ENCODE measurements at regions not wholly inside any gene's neighbourhood (a gene's known extent, or its start where the extent isn't known, plus 50 kb on each side); places are given as distances from the start of the nearest gene placed in this dataset.

DNA sequence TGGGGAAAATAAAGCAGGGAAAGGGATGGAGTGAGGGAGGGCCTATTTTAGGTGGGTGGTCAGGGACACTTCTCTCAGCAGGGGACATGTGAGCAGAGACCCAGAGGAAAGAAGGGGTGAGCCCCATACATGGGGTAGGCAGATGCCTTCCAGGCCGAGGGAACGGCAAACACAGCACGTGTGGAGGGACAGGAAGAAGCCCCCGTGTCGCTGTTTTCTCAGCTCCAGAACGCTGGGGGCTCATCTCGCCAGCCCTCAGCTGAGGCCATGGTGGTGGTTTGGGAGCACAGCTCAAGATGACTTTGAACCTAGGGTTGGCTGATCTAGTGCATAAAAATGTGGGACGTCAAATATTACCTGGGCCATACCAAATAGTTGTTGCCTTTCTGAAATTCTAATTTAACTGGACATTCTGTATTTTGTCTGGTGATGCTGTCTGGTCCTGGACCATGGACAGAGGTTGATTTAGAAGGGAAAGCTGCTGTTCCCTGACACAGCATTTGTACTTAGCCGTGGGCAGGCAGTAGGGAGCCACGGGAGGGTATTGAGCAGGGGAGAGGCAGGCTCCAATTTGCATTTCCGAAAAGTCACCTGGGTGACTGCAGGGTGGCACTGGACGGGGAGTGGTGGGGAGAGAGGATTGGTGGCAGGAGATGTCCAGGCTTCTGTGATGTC is 53.1 kb upstream of the RUNX3 start:
- DNase-seq = no peak

DNA sequence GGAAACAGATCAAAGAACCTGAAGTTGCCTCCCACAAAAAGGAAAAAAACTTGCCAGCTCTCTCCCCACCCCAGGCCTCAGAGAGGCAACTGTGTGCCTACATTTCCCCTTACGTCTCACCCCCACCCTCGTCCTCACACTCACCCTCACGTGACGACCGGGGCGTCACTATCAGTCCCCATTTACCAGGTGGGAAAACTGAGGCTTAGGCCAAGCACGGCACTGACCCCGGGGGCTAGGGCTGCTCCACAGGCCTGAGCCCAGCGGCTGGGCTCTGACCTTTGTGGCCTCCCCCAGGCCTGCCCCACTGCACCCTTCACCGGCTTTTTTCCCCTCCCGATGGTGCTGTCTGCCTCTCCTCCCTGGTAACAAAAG is 51.5 kb upstream of the RUNX3 start:
- no peak for DNase-seq

DNA sequence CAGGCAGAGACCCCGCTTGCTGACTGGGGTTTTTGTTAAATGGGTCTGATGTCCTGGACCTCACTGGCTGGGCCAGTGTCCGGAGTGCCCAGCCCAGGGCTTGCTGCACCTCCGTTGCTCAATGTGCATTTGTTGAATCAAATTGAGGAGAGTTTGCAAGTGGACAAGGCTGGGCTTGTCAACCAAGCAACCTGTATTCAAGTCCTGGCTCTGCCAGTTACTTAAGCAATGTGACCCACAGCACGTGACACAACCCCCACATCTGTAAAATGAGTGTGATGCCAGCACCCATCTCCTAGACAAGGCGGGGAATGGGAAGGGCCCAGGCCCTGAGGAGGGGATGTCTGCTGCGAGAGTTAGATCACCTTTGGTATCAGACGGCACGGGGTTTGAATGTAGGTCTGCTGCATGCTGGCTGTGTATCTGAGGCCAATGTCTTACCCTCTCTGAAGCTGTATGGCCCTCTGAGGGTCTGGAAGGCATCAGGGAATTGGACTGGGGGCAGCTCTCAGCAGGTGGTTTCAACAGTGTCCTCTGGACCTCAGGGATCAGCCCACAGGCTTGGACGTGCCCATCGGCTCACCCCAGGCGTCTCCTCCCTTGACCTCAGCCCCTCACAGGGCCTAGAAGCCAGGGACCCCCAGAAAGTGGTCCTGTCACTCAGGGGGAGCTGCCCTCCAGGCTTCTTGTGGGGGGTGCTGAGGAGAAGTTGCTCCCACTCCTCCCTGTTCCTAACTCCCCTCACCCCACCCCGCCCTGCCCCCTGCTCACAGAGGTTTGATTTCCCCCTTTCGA is 51.0 kb upstream of the RUNX3 start:
- no peak for DNase-seq

All from SHP77 treated with DMSO at 0.1 percent for 48 hours (cell line).